HG02840 (cell line): ENCODE measurements at regions not wholly inside any gene's neighbourhood (a gene's known extent, or its start where the extent isn't known, plus 50 kb on each side); places are given as distances from the start of the nearest gene placed in this dataset.
"Not testable (repeated sequence)": the region's sequence is repeated elsewhere in the genome, so short reads cannot be mapped to it uniquely, and the experiment has no call there.

Experiments
- ATAC-seq: cut with Tn5 transposase; IDR thresholded peaks from one replicate; pipeline ENCODE4 v1.9.1; 2021; ENCODE audit warnings: mild to moderate bottlenecking, moderate library complexity, moderate number of reproducible peaks; ENCODE audit not compliant: unreplicated experiment, low FRiP score

GRCh38 chr13:59413126-59413525 lies 750.6 kb downstream of the DIAPH3 start:
- ATAC-seq = no peak

DNA sequence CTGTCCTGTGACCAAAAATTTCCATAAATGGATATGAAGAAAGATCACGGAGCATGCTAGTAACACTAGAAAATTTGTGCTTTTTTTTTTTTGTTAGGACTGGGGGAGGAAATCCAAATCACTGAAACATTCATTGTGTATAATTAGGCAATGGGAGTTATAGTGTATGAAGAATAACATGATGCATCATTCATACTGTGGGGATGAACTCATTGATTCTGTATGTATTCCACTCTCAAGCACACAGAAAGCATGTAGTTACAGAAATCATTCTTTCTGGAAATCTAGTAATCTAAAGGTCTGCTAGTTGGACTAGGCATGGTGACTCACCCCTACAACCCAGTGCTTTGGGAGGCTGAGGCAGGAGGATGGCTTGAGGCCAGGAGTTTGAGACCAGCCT lies 749.7 kb downstream of the DIAPH3 start:
- no peak for ATAC-seq

- ATAC-seq = no peak
Observed at GRCh38 chr13:59415498-59415897, 748.2 kb downstream of the DIAPH3 start.

- ATAC-seq = no peak
Observed at GRCh38 chr13:59416561-59416960, 747.2 kb downstream of the DIAPH3 start.

DNA sequence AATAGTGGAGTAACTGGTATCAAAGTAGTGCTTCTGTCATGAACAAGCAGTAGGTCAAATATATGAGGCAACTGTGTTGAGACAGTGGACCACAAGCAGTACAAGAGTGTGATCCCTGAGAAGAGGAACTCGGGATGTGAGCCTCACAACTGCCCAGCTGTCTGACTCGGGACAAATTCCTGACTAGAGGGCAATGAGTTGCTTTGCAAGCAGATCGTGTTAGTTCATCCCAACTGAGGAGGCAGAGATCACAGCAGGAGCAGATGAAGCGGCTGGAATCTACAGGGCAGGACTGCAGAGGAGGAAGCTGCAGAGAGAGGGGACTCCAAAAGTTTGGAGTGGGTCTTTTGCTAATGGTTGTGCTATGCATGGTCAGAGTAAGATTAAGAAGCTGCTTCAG lies 741.1 kb downstream of the DIAPH3 start:
- no peak for ATAC-seq

GRCh38 chr13:59423708-59424340 lies 739.9 kb downstream of the DIAPH3 start:
- ATAC-seq = no peak

DNA sequence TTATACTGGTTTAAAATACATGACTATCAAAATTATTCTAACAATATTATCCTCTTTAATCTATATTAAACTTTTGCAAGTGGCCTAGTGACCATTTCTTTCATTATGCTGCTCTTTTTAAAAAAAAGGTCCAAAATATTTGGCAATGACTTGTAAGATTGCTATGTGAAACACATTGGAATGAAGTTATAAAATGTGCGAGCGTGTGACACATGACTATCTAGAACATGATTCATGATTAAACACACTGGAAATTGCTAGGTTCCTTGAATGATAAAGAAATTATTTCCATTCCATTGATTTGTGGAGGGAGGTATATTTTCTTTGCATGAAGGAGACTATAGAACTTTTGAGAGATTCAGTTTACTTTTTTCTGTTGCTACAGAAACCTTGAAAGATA lies 739.1 kb downstream of the DIAPH3 start:
- ATAC-seq = no peak

DNA sequence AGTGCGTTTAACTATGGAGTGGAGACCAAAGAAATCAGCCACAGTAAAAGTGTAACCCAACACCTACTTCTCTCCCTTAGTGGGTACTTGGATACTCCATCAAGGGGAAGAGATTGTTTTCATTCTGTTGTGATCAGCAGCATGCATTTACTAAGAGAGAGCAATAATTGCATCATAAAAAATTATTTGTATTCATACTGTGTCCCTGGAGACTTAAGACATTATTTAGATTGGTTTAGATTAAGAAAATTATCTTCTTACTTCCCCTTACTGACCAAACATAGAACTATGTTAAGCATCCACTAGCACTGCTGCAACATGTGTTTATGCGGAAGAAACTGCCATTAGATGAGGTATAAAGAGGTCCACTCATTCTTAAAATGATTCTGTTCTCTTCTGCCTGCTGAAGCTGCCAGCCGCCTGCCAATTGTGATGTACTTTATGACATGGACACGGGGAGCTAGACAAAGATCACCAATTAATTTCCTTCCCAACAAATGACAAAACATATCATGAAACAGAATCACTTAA lies 738.5 kb downstream of the DIAPH3 start:
- ATAC-seq = no peak

DNA sequence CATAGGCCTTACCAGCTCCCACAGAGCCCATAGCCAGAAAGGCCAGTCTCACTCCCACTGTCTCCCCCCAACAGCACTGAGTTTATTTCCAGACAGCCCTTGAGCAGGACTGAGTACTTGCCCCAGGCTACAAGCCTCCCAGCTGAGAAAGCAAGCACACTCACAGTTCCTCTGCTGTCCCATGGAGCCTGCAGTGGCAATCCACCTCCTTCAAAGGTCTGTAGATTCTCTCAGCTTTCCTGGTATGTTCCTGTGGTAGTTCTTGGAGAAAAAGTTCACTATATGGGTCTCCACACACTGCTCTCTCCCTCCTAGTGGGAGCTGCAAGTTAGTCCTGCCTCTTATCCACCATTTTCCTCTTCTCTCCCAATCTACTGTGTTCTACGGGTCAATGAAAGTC lies 728.7 kb downstream of the DIAPH3 start:
- no peak for ATAC-seq

- ATAC-seq = no peak
Observed at GRCh38 chr13:59437544-59438301, 726.0 kb downstream of the DIAPH3 start.

DNA sequence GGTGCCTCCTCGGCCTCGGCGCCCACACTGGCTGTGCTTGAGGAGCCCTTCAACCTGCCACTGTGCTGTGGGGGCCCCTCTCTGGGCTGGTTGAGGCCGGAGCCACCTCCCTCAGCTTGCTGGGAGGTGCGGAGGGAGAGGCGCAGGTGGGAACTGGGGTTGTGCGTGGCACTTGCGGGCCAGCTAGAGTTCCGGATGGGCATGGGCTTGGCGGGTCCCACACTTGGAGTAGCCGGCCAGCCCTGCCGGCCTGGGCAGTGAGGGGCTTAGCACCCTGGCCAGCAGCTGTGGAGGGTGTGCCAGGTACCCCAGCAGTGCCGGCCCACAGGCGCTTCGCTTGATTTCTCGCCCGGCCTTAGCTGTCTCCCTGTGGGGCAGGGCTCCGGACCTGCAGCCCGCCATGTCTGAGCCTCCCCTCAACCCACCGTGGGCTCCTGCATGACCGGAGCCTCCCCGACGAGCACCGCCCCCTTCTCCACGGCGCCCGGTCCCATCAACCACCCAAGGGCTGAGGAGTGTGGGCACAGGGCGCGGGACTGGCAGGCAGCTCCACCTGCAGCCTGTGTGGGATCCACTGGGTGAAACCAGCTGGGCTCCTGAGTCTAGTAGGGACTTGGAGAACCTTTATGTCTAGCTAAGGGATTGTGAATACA lies 723.8 kb downstream of the DIAPH3 start:
- no peak for ATAC-seq

DNA sequence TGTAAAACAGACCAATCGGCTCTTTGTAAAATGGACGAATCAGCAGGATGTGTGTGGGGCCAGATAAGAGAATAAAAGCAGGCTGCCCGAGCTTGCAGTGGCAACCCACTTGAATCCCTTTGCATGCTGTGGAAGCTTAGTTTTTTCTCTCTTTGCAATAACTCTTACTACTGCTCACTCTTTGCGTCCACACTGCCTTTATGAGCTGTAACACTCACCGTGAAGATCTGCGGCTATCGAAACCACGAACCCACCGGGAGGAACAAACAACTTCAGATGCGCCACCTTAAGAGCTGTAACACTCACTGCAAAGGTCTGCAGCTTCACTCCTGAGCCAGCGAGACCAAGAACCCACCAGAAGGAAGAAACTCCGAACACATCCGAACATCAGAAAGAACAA lies 722.7 kb downstream of the DIAPH3 start:
- not testable (repeated sequence) for ATAC-seq

DNA sequence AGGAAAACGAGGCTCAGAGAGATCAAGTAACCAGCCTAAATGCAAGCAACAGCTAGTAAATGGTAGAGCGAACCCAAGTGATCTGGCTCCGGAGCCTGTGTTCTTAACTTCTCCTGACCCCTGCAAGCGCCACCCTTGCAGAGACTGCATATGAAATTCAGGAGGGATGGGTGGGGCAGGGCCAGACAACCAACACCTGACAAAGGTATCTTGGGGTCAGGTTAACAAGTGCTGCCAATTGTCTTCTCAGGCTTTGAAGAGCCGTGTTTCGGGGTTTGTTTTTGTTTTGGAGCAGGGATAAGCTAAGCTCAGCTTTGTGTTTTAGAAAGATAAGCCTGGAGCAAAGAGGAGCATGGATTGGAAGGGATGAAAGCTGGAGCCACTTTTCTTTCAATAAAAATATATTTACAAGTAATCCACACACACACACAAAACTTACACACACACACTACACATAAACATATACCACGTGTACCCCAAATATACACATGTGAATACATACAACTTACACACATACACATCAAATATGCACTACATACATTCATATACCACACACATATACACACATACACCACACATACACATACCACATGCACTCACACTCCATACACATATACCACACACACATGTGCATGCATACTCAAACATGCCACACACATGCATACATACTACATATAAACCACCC lies 722.0 kb downstream of the DIAPH3 start:
- ATAC-seq = no peak

DNA sequence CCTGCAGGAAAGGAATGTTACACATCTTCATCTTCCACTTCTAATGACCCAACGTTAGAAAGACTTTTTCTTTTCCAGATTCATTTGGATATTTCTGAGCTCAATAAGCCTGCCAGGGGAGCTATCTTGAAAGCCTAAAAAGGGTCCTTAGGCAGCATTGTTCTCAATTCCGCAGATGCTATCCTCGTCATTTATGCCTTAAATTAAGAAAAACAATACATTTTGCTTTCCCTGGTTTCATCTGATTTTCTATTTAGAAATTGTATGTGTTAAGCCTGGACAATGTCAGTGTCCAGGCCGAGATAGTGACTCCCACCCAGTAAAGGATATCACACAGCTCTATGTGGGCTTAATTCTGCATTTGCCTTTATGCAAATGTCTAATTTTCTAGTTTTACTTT lies 721.3 kb downstream of the DIAPH3 start:
- ATAC-seq = no peak

DNA sequence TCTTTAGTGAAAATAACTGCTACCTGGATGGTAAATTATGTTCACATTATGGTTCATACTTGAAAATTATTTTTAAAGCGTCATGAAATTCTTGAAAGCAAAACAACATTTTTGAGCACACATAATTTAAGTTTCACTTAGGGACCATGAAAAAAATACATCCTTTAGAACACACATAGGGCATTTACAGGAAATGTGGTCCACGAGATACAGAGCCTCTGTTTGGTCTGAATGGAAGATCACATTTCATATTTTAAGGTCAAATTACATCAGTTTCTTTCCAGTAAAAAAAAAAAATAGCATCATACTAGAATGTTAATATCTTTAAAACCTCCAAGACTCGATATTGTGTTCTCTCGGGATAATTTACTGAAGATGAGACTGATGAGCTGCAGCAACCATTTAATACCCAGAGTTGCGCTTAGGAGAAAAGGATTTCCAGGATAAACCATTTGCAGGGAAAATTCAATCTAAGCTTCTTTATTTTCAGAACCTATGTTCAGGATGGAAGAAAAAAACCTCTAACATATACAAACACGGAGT lies 720.7 kb downstream of the DIAPH3 start:
- ATAC-seq = no peak

DNA sequence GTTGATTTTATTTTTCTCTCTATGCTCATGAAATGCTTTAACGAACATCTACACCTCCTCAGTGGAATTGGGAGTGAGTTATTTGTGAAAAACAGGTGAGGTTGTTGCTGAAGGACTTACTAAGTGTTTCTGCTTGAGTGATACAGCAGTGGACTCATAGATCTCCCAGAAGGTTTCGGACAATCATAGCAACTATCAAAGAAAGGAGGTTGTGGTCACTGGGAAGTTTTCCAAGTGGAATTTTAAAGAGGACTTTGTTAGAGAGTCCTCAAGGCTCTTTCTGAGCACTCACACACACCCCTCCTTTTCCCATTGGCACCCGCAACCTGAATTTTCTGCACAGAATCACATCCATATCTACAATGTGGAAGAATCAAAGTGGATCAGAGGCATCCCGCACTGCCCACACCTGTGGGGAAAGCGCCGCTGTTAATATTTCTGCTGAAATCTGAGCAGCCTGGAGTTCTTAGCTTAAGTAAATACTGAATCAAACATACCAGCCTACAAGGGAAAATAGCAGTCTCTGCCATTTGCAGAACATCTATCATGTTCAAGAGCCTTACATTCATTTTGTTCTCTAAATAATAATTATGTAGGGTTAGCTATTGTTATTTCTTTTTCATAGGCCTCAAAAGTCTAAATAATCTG lies 719.4 kb downstream of the DIAPH3 start:
- no peak for ATAC-seq

DNA sequence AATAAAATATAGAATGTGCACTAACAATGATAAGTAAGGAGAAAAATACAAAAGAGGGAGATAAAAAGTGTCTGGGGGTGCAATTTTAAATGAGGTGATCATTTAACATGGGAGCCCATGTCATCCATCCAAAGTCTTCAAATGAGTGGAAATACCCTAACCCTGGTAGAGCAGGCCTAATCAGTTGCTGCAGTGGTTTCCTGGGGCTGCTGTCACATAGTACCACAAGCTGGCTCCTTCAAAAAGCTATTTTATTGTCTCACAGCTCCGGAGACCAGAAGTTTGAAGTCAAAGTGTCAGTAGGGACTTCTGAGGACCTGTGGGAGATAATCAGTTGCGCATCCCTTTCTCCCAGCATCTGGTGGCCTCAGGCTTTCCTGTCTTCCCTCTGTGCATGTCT lies 717.9 kb downstream of the DIAPH3 start:
- no peak for ATAC-seq

- ATAC-seq = no peak
Observed at GRCh38 chr13:59446391-59446790, 717.3 kb downstream of the DIAPH3 start.

DNA sequence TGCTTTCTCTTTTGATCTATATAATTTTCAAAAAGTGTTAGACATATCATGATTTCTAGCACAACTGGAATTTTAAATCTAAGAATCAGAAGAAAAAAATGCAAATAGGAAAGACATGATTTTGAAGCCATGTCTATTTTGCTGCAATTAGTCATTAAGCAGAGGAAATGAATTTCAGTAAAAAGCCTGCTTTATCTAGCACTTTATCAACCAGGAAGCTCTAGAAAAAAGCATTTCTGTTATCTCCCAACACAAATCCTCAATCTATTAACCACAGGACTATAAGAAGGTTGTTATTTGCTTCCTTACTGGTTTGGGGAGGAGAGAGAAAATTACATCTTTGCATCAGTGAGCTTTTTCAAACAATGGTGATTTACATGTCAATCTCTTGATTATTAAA lies 716.7 kb downstream of the DIAPH3 start:
- ATAC-seq = no peak
